Left lung (tissue), 4 donors: ENCODE measurements at regions not wholly inside any gene's neighbourhood (a gene's known extent, or its start where the extent isn't known, plus 50 kb on each side); places are given as distances from the start of the nearest gene placed in this dataset.

Source experiments
- ATAC-seq: fragments of 200-7000 bp; cut with Tn5 transposase; one replicate; pipeline ENCODE4 v1.9.1; 2020; ENCODE audit warnings: moderate library complexity
- DNase-seq, 4 donors: peaks; one replicate each; pipeline ENCODE4 v3.0.0-alpha.2; 2013 to 2020
- H3K27ac ChIP-seq, 2 donors: fragments of 200-600 bp; sonication (generic) in 1 of 2; one replicate each; pipeline versions ENCODE4 v1.5.0 to v1.8.0; 2020 to 2021
- H3K27me3 ChIP-seq, 2 donors: fragments of 200-600 bp; sonication (generic) in 1 of 2; one replicate each; pipeline versions ENCODE4 v1.5.0 to v1.8.0; 2020 to 2021
- H3K36me3 ChIP-seq, 2 donors: fragments of 200-600 bp; sonication (generic) in 1 of 2; one replicate each; pipeline versions ENCODE4 v1.5.0 to v1.8.0; 2020 to 2021
- H3K4me1 ChIP-seq, 2 donors: fragments of 200-600 bp; one replicate each; pipeline ENCODE4 v1.8.0; 2021
- H3K4me3 ChIP-seq, 2 donors: fragments of 200-600 bp; sonication (generic) in 1 of 2; one replicate each; pipeline versions ENCODE4 v1.5.0 to v1.8.0; 2020 to 2021; ENCODE audit warnings: mild to moderate bottlenecking in 1 of 2
- H3K9me3 ChIP-seq, 2 donors: fragments of 200-600 bp; sonication (generic) in 1 of 2; one replicate each; pipeline versions ENCODE4 v1.5.0 to v1.8.0; 2020 to 2021
- intact Hi-C, 2 donors: fragments of 100-400 bp; cut with DNase I; formaldehyde crosslinking; loops; one replicate each; pipeline versions ENCODE4 v1.11.2 to v1.14.2; 2022
- TF ChIP-seq, protein P1 (sequence below), 2 donors: fragments of 200-600 bp; sonication (generic) in 1 of 2; IDR thresholded peaks; one replicate each; pipeline versions ENCODE4 v1.5.0 to v1.8.0; 2021; ENCODE audit warnings: antibody characterized with exemption in 2 of 2
- donor health status: DM: no; HTN: yes; CAD: no.
- donor health status: DM: no; HTN: no; CAD: no.

DNA sequence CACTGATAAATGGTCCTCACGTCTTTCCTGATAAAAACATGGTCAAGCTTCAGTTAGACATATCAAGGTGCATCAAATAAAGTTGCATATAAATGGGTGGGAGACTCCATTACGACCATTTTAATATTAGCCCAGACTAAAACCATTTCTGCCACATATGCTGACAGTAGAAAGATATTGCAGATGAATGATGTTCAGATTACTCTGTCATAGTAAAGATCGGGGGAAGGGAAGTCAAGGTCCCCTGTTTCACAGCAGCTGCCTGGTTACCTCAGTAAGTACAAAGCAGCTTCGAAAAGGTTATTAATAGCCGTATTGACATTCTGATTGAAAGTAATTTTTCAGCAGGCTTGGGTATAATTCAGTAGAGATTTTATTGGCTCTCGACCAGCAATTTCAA lies 927.7 kb upstream of the CDH2 start:
- TF ChIP-seq, protein P1, sequence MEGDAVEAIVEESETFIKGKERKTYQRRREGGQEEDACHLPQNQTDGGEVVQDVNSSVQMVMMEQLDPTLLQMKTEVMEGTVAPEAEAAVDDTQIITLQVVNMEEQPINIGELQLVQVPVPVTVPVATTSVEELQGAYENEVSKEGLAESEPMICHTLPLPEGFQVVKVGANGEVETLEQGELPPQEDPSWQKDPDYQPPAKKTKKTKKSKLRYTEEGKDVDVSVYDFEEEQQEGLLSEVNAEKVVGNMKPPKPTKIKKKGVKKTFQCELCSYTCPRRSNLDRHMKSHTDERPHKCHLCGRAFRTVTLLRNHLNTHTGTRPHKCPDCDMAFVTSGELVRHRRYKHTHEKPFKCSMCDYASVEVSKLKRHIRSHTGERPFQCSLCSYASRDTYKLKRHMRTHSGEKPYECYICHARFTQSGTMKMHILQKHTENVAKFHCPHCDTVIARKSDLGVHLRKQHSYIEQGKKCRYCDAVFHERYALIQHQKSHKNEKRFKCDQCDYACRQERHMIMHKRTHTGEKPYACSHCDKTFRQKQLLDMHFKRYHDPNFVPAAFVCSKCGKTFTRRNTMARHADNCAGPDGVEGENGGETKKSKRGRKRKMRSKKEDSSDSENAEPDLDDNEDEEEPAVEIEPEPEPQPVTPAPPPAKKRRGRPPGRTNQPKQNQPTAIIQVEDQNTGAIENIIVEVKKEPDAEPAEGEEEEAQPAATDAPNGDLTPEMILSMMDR (IDR thresholded peaks at IDR 0.05): no peak
- Histone ChIP-seq H3K4me1 (no peaks in the 10 kb centered on the region), H3K36me3 (no peaks in the 10 kb centered on the region), H3K4me3 (no peak overlapping the region), H3K9me3 (no peaks in the 10 kb centered on the region), H3K27me3 (no peaks in the 10 kb centered on the region), H3K27ac (no peak overlapping the region)
- ATAC-seq: no peak
- intact Hi-C loops: no loop called here
- no peak for DNase-seq

DNA sequence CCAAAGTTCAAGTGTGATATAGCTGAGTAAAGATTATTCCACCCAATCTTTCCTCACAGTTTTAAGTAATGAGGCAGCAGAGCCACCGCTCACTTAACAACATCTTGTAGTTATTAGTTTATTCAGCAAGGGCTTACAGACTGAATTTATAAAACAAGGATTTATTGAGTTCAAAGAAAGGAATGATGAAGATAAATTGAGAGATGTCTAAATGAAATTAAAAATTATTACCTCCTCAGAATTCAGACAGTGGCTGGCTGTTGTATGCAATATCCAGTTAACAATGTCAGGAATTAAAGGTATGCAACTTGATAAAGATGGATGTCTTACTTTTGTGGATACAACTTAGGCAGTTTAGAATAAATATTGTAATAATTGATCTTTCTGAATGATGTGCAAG lies 927.3 kb upstream of the CDH2 start:
- H3K27ac ChIP-seq: no peak overlapping the region
- no peaks in the 10 kb centered on the region for H3K9me3 ChIP-seq
- no peaks in the 10 kb centered on the region for H3K27me3 ChIP-seq
- no peak for DNase-seq
- intact Hi-C loops: no loop called here
- no peak overlapping the region for H3K4me3 ChIP-seq
- H3K36me3 ChIP-seq: no peaks in the 10 kb centered on the region
- TF ChIP-seq, protein P1 (IDR thresholded peaks at IDR 0.05): no peak
- H3K4me1 ChIP-seq: no peaks in the 10 kb centered on the region
- ATAC-seq: no peak

DNA sequence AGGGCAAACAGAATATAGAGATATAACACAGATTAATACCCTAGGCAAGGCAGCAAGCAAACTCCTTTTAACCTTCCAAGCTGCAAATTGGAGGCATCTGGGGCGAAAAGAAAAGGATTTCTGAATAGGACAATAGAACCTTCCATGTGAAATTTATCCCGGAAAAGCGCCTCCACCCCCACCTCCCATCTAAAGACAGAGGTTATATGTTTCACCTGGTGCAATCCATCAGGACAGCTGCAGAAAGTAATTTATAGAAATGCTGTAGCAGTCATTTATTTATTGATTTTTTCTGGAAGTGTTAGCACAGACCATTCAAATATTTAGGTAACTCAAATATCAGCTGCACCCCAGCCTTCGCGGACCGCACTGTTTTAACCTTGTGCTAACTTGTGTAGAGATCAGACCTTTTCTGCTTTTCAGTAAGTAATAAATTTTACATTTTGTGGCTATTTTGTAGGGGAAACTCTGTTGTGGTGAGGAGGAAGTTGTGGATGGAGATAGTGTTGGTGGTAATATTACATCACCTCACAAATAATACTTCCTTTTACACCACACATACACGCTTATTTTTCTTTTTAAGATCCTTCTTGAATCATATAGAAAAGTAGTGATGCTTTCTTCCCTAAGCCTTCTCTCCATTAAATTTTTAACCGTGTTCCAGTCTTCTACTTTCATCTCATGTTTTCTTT lies 919.3 kb upstream of the CDH2 start:
- Histone ChIP-seq H3K36me3 (no peaks in the 10 kb centered on the region), H3K27ac (no peak overlapping the region), H3K9me3 (no peaks in the 10 kb centered on the region), H3K4me1 (no peaks in the 10 kb centered on the region), H3K27me3 (no peaks in the 10 kb centered on the region), H3K4me3 (no peak overlapping the region)
- TF ChIP-seq, protein P1 (IDR thresholded peaks at IDR 0.05): no peak
- ATAC-seq (no peak), DNase-seq (no peak)
- intact Hi-C loops: no loop called here

DNA sequence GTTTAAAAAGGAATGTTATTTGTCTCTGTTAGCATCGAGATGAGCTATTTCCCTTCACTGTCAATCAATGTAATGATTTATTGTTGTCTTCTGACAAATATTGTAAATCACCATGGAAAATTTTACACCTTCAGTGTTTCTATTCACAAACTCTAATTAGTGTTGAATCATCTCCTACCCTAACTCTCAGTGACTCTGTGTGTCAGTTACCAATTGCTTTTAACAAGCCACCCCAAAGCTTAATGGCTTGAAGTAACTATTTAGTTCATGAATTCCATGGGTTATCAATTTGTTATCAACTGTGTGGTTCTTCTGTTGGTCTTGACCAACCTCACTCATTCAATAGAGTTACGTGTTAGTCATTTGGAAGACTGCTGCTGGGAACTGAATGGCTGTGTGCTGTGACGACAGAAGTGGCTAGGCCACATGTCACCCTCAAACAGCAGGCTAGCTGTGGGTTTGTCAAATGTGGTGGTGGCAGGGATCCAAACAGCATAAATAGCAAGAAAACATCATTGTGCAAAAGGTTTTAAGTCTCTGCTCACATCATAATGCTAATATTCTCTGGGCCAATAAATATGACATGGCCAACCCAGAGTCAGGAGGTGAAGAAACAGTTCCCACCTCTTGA lies 910.8 kb upstream of the CDH2 start:
- H3K4me3 ChIP-seq: no peak overlapping the region
- no peak overlapping the region for H3K27ac ChIP-seq
- intact Hi-C loops: no loop called here
- TF ChIP-seq, protein P1 (IDR thresholded peaks at IDR 0.05): no peak
- H3K36me3 ChIP-seq: no peaks in the 10 kb centered on the region
- no peaks in the 10 kb centered on the region for H3K27me3 ChIP-seq
- no peaks in the 10 kb centered on the region for H3K4me1 ChIP-seq
- DNase-seq (no peak), ATAC-seq (no peak)
- H3K9me3 ChIP-seq: no peaks in the 10 kb centered on the region

DNA sequence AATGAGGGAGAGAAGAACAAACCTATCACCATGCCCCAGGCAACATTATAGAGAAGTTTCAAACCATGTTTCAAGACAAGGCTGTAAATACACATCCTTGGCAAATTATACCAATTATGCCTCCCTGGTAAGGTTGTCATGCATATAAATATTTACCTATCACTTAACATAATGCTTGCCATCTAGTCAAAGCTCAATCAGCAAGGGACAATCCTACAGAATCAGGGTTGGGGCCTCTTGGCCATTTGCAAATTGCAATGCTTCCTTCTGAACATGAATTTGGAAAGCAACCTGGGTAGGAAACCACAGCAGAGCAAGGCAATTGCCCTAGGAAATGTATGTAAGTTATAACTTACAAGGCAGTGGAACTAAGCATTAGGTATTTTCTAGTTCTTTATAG lies 907.2 kb upstream of the CDH2 start:
- ATAC-seq (no peak), DNase-seq (no peak)
- H3K9me3 ChIP-seq: no peaks in the 10 kb centered on the region
- H3K4me3 ChIP-seq: no peak overlapping the region
- TF ChIP-seq, protein P1 (IDR thresholded peaks at IDR 0.05): no peak
- no peaks in the 10 kb centered on the region for H3K4me1 ChIP-seq
- no peaks in the 10 kb centered on the region for H3K27me3 ChIP-seq
- no peaks in the 10 kb centered on the region for H3K36me3 ChIP-seq
- intact Hi-C loops: no loop called here
- H3K27ac ChIP-seq: no peak overlapping the region
